Erythroblast (primary cell): ENCODE measurements at regions not wholly inside any gene's neighbourhood (a gene's known extent, or its start where the extent isn't known, plus 50 kb on each side); places are given as distances from the start of the nearest gene placed in this dataset.

Experiments
- GATA1 ChIP-seq: IDR thresholded peaks from 2 replicates; pipeline ENCODE4 v1.6.1; 2011; ENCODE audit warnings: low read depth, mild to moderate bottlenecking, control low read depth, low read length, moderate library complexity
- POLR2A ChIP-seq: IDR thresholded peaks from 2 replicates; pipeline ENCODE4 v1.6.1; 2011; ENCODE audit warnings: mild to moderate bottlenecking, low read length

- TF ChIP-seq POLR2A: no peak
- no peak for TF ChIP-seq GATA1
Measured at GRCh38 chr3:168862466-168862865, 766.7 kb upstream of the GOLIM4 start.
